WTC11 (cell line): ENCODE measurements at regions not wholly inside any gene's neighbourhood (a gene's known extent, or its start where the extent isn't known, plus 50 kb on each side); places are given as distances from the start of the nearest gene placed in this dataset.

Experiments
- ATAC-seq: fragments of 200-7000 bp; cut with Tn5 transposase; 2 replicates; pipeline ENCODE4 v1.10.0; 2021; ENCODE audit warnings: mild to moderate bottlenecking, moderate library complexity
- CTCF ChIA-PET: fragments of 300-600 bp; sonication (Branson Sonifier 250); formaldehyde crosslinking; loops from one replicate; lab custom pipeline; 2021; ENCODE audit warnings: antibody characterized with exemption; lab: Charles Lee
- POLR2A ChIA-PET: fragments of 350-600 bp; sonication (Branson Sonifier 250); formaldehyde crosslinking; loops from one replicate; lab custom pipeline; 2021; ENCODE audit warnings: antibody characterized with exemption; lab: Charles Lee
- DNase-seq: peaks from one replicate; pipeline ENCODE4 v3.0.0; 2021; ENCODE audit warnings: low spot score
- H3K27ac Mint-ChIP-seq: 2 replicates; pipeline ENCODE4 v1.8.0; 2021; ENCODE audit warnings: mixed read lengths
- H3K27me3 Mint-ChIP-seq: 2 replicates; pipeline ENCODE4 v1.8.0; 2021; ENCODE audit warnings: low read depth, mild to moderate bottlenecking, moderate library complexity, mixed read lengths
- H3K36me3 Mint-ChIP-seq: 2 replicates; pipeline ENCODE4 v1.8.0; 2021; ENCODE audit warnings: mixed read lengths
- H3K4me1 Mint-ChIP-seq: 2 replicates; pipeline ENCODE4 v1.8.0; 2022; ENCODE audit warnings: mixed read lengths
- H3K4me3 Mint-ChIP-seq: 2 replicates; pipeline ENCODE4 v1.8.0; 2021; ENCODE audit warnings: mild to moderate bottlenecking, moderate library complexity, mixed read lengths
- H3K9me3 Mint-ChIP-seq: 2 replicates; pipeline ENCODE4 v1.8.0; 2021; ENCODE audit warnings: mixed read lengths
- FOXK1 ChIP-seq: sonication (generic); formaldehyde crosslinking; IDR thresholded peaks from 2 replicates; pipeline ENCODE4 v1.8.0; 2022; ENCODE audit warnings: mild to moderate bottlenecking, moderate library complexity, missing genetic modification reagents
- FOXP4 ChIP-seq: sonication (generic); formaldehyde crosslinking; IDR thresholded peaks from 2 replicates; pipeline ENCODE4 v1.8.0; 2022; ENCODE audit warnings: mild to moderate bottlenecking, missing genetic modification reagents
- NFATC4 ChIP-seq: fragments of 250-450 bp; sonication (Bioruptor Pico); IDR thresholded peaks from 2 replicates; pipeline ENCODE4 v1.9.0; 2021; ENCODE audit warnings: mild to moderate bottlenecking
- NR2C2 ChIP-seq: sonication (generic); formaldehyde crosslinking; IDR thresholded peaks from 2 replicates; pipeline ENCODE4 v1.8.0; 2022; ENCODE audit warnings: mild to moderate bottlenecking, missing genetic modification reagents
- PRDM15 ChIP-seq: sonication (generic); formaldehyde crosslinking; IDR thresholded peaks from 2 replicates; pipeline ENCODE4 v1.8.0; 2022; ENCODE audit warnings: missing genetic modification reagents
- ZMAT4 ChIP-seq: fragments of 250-450 bp; sonication (Bioruptor Pico); IDR thresholded peaks from 2 replicates; pipeline ENCODE4 v1.9.0; 2021; ENCODE audit warnings: mild to moderate bottlenecking
- ZNF416 ChIP-seq: fragments of 250-450 bp; sonication (Bioruptor Pico); IDR thresholded peaks from 2 replicates; pipeline ENCODE4 v1.9.0; 2021; ENCODE audit warnings: mild to moderate bottlenecking, inconsistent platforms
- TF ChIP-seq, protein P1 (sequence below): fragments of 250-450 bp; sonication (Bioruptor Pico); IDR thresholded peaks from 2 replicates; pipeline ENCODE4 v1.9.0; 2021; ENCODE audit warnings: mild to moderate bottlenecking, borderline replicate concordance
- TF ChIP-seq, protein P2 (sequence below): sonication (generic); formaldehyde crosslinking; IDR thresholded peaks from 2 replicates; pipeline ENCODE4 v1.8.1; 2022; ENCODE audit warnings: missing genetic modification reagents, borderline replicate concordance
- TF ChIP-seq, protein P3 (sequence below): sonication (generic); formaldehyde crosslinking; IDR thresholded peaks from 2 replicates; pipeline ENCODE4 v1.8.0; 2022; ENCODE audit warnings: mild to moderate bottlenecking, missing genetic modification reagents
- TF ChIP-seq, protein P4 (sequence below): fragments of 250-450 bp; sonication (Bioruptor Pico); IDR thresholded peaks from 2 replicates; pipeline ENCODE4 v1.9.0; 2021; ENCODE audit warnings: mild to moderate bottlenecking
- TF ChIP-seq, protein P5 (sequence below): sonication (generic); formaldehyde crosslinking; IDR thresholded peaks from 2 replicates; pipeline ENCODE4 v1.8.1; 2023; ENCODE audit warnings: mild to moderate bottlenecking, missing genetic modification reagents

DNA sequence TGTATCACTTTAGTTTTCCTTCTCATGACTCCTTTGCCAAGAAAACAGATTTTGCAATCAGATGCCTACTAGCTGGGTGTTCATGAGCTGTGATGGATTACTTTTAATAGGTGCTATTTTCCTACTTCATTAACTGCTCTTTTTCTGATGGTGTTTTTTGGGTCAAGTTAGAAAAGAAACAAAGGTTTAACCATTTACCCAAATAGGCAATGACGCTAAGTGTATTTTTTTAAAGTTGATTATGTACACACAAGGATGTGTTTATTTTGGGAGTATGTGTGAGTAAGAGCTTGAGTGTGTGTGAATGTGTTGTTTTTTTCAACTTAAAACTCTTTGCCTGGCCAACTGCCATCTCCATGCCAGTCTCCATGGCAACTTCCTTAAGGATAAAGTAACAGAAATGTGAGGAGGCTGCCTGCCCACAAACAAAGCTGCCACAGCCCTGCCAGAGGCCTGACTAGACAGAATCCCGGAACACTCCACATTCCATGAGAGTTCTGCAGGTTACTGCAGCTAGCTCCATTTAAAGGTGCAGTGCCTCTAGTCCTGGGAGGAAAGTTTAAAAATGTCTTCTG lies 215.6 kb upstream of the RBMS3 start (continued):
- TF ChIP-seq, protein P1, sequence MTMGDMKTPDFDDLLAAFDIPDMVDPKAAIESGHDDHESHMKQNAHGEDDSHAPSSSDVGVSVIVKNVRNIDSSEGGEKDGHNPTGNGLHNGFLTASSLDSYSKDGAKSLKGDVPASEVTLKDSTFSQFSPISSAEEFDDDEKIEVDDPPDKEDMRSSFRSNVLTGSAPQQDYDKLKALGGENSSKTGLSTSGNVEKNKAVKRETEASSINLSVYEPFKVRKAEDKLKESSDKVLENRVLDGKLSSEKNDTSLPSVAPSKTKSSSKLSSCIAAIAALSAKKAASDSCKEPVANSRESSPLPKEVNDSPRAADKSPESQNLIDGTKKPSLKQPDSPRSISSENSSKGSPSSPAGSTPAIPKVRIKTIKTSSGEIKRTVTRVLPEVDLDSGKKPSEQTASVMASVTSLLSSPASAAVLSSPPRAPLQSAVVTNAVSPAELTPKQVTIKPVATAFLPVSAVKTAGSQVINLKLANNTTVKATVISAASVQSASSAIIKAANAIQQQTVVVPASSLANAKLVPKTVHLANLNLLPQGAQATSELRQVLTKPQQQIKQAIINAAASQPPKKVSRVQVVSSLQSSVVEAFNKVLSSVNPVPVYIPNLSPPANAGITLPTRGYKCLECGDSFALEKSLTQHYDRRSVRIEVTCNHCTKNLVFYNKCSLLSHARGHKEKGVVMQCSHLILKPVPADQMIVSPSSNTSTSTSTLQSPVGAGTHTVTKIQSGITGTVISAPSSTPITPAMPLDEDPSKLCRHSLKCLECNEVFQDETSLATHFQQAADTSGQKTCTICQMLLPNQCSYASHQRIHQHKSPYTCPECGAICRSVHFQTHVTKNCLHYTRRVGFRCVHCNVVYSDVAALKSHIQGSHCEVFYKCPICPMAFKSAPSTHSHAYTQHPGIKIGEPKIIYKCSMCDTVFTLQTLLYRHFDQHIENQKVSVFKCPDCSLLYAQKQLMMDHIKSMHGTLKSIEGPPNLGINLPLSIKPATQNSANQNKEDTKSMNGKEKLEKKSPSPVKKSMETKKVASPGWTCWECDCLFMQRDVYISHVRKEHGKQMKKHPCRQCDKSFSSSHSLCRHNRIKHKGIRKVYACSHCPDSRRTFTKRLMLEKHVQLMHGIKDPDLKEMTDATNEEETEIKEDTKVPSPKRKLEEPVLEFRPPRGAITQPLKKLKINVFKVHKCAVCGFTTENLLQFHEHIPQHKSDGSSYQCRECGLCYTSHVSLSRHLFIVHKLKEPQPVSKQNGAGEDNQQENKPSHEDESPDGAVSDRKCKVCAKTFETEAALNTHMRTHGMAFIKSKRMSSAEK = no peak
- TF ChIP-seq ZNF416 (CRISPR knock-in tag) = no peak
- no peak for TF ChIP-seq FOXP4 (CRISPR knock-in tag)
- TF ChIP-seq, protein P2, sequence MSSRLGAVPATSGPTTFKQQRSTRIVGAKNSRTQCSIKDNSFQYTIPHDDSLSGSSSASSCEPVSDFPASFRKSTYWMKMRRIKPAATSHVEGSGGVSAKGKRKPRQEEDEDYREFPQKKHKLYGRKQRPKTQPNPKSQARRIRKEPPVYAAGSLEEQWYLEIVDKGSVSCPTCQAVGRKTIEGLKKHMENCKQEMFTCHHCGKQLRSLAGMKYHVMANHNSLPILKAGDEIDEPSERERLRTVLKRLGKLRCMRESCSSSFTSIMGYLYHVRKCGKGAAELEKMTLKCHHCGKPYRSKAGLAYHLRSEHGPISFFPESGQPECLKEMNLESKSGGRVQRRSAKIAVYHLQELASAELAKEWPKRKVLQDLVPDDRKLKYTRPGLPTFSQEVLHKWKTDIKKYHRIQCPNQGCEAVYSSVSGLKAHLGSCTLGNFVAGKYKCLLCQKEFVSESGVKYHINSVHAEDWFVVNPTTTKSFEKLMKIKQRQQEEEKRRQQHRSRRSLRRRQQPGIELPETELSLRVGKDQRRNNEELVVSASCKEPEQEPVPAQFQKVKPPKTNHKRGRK (CRISPR knock-in tag) = no peak
- TF ChIP-seq PRDM15 (CRISPR knock-in tag) = no peak
- TF ChIP-seq, protein P3, sequence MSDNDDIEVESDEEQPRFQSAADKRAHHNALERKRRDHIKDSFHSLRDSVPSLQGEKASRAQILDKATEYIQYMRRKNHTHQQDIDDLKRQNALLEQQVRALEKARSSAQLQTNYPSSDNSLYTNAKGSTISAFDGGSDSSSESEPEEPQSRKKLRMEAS = no peak

DNA sequence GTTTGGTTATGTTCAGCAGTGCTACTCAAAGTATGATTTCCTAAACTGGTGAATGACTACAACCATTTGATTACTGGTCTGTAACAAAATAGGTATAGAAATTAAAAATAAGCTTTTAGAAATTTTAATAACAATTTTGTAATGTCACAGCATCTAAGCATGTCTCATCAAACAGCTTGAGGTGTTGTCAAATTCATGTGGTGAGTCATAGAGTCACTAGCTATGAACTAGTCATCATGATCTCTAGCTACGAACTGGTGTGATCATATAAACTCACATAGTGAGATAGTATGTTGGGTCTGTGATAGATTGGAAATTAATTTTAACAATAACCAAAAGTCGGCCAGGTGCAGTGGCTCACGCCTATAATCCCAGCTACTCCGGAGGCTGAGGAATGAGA lies 213.9 kb upstream of the RBMS3 start:
- no peak overlapping the region for H3K4me3 Mint-ChIP-seq
- no peak overlapping the region for H3K27ac Mint-ChIP-seq
- no peaks in the 10 kb centered on the region for H3K36me3 Mint-ChIP-seq
- DNase-seq = no peak
- ChIA-PET CTCF (no interaction called here), POLR2A (no interaction called here)
- H3K9me3 Mint-ChIP-seq = peaks cover 3% of the 10 kb centered on the region; the same call in 1 of the 2 replicates
- peaks cover 14% of the 10 kb centered on the region for H3K4me1 Mint-ChIP-seq
- H3K27me3 Mint-ChIP-seq = no peaks in the 10 kb centered on the region
- TF ChIP-seq, protein P4, sequence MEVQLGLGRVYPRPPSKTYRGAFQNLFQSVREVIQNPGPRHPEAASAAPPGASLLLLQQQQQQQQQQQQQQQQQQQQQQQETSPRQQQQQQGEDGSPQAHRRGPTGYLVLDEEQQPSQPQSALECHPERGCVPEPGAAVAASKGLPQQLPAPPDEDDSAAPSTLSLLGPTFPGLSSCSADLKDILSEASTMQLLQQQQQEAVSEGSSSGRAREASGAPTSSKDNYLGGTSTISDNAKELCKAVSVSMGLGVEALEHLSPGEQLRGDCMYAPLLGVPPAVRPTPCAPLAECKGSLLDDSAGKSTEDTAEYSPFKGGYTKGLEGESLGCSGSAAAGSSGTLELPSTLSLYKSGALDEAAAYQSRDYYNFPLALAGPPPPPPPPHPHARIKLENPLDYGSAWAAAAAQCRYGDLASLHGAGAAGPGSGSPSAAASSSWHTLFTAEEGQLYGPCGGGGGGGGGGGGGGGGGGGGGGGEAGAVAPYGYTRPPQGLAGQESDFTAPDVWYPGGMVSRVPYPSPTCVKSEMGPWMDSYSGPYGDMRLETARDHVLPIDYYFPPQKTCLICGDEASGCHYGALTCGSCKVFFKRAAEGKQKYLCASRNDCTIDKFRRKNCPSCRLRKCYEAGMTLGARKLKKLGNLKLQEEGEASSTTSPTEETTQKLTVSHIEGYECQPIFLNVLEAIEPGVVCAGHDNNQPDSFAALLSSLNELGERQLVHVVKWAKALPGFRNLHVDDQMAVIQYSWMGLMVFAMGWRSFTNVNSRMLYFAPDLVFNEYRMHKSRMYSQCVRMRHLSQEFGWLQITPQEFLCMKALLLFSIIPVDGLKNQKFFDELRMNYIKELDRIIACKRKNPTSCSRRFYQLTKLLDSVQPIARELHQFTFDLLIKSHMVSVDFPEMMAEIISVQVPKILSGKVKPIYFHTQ (CRISPR knock-in tag) = no peak
- TF ChIP-seq, protein P1 = no peak
- no peak for TF ChIP-seq ZMAT4 (CRISPR knock-in tag)
- TF ChIP-seq FOXK1 (CRISPR knock-in tag) = no peak
- TF ChIP-seq NFATC4 = no peak
- TF ChIP-seq, protein P5, sequence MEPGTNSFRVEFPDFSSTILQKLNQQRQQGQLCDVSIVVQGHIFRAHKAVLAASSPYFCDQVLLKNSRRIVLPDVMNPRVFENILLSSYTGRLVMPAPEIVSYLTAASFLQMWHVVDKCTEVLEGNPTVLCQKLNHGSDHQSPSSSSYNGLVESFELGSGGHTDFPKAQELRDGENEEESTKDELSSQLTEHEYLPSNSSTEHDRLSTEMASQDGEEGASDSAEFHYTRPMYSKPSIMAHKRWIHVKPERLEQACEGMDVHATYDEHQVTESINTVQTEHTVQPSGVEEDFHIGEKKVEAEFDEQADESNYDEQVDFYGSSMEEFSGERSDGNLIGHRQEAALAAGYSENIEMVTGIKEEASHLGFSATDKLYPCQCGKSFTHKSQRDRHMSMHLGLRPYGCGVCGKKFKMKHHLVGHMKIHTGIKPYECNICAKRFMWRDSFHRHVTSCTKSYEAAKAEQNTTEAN = no peak
- no peak for TF ChIP-seq NR2C2 (CRISPR knock-in tag)
- ATAC-seq = no peak
